ENCODE measurements at regions not wholly inside any gene's neighbourhood (a gene's known extent, or its start where the extent isn't known, plus 50 kb on each side); places are given as distances from the start of the nearest gene placed in this dataset.

DNA sequence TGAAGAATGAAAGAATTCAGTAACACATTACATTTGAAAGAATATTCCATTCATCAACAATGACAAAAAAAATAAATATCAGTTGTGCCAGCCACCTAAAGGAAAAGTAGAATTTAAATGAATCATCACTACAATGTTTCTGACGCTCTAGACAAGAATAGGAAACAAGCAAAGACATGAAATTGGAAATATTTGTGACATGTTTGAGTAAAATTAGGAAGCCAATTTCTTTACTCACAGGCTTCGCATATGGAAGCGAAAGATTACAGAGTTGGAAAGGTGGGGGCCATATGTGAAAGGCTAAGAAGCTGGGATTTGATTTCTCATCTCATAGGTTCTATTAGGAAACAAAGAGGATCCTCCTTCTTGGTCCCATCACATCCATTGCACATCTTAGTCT lies 279.0 kb downstream of the IPO8 start:
- CTCF ChIA-PET = no interaction called here
- POLR2A ChIA-PET (ENCODE audit: unreplicated experiment) = no interaction called here
- ATAC-seq (ENCODE audit: low read depth) = no peak

More for the DNA sequence above, 279.0 kb downstream of the IPO8 start:
- in situ Hi-C loops (cut with MboI; ENCODE audit: low sequenced_read_pairs) = no loop called here
- Histone ChIP-seq H3K9me1 (ENCODE audit: insufficient read depth, low read length) (no peaks in the 10 kb centered on the region), H3K23ac (ENCODE audit: low read depth, low read length) (no peak overlapping the region), H3K4me2 (ENCODE audit: low read depth, low read length) (no peak overlapping the region), H3K27ac (ENCODE audit: insufficient read depth, low read length) (no peak overlapping the region), H3K79me1 (ENCODE audit: low read depth in 1 of 2, low read length in 2 of 2) (no peaks in the 10 kb centered on the region), H3K4me3 (ENCODE audit: insufficient read depth, low read depth, low read length) (no peak overlapping the region), H2BK20ac (ENCODE audit: low read depth, low read length) (no peak overlapping the region), H3K56ac (ENCODE audit: extremely low read depth, insufficient read depth, low read length) (no peak overlapping the region), H4K20me1 (ENCODE audit: insufficient read depth, low read length) (no peaks in the 10 kb centered on the region), H4K5ac (ENCODE audit: low read depth, low read length) (no peak overlapping the region), H3K18ac (ENCODE audit: low read depth, low read length) (no peak overlapping the region), H2AK9ac (replicated peaks; ENCODE audit: low read depth, low read length, poor library complexity) (no peak overlapping the region), H2AK5ac (ENCODE audit: low read depth, low read length) (no peak overlapping the region), H4K91ac (ENCODE audit: insufficient read depth, low read depth, low read length) (no peak overlapping the region), H3K9me3 (ENCODE audit: control insufficient read depth, insufficient read depth, low read length) (no peaks in the 10 kb centered on the region), H2BK5ac (ENCODE audit: low read depth, low read length, poor library complexity, severe bottlenecking) (no peak overlapping the region), H3K4me1 (ENCODE audit: control insufficient read depth, insufficient read depth, low read length) (no peaks in the 10 kb centered on the region), H3K4ac (ENCODE audit: low read depth, low read length) (no peak overlapping the region), H3K27me3 (ENCODE audit: control insufficient read depth, insufficient read depth, low read length) (no peaks in the 10 kb centered on the region), H2BK15ac (ENCODE audit: low read depth, low read length) (no peak overlapping the region), H3K14ac (replicated peaks; ENCODE audit: low read depth, low read length) (no peak overlapping the region), H3K9ac (ENCODE audit: low read depth, low read length) (no peak overlapping the region), H2AFZ (replicated peaks; ENCODE audit: low read length, poor library complexity) (no peak overlapping the region), H4K8ac (ENCODE audit: low read depth in 2 of 2, low read length in 2 of 2) (no peak overlapping the region), H2BK120ac (ENCODE audit: low read depth, low read length) (no peak overlapping the region), H3K36me3 (ENCODE audit: control insufficient read depth, insufficient read depth, low read length) (no peaks in the 10 kb centered on the region)
- no TSS peak for BruUV-seq (replicated peaks)
- TF ChIP-seq USF2 (IDR thresholded peaks at IDR 0.05; ENCODE audit: low read depth, low read length) (no peak), RFX5 (IDR thresholded peaks at IDR 0.05; ENCODE audit: low read depth, low read length) (no peak), MAZ (IDR thresholded peaks at IDR 0.05; ENCODE audit: borderline replicate concordance, low read depth, low read length) (no peak), CHD1 (IDR thresholded peaks at IDR 0.05; ENCODE audit: low read depth, low read length) (no peak), SMC3 (IDR thresholded peaks at IDR 0.05; ENCODE audit: low read depth, low read length) (no peak), MXI1 (IDR thresholded peaks at IDR 0.05; ENCODE audit: borderline replicate concordance, low read depth, low read length) (no peak), RCOR1 (IDR thresholded peaks at IDR 0.05; ENCODE audit: insufficient replicate concordance, low read length) (no peak)
- TF ChIP-seq, protein P1, sequence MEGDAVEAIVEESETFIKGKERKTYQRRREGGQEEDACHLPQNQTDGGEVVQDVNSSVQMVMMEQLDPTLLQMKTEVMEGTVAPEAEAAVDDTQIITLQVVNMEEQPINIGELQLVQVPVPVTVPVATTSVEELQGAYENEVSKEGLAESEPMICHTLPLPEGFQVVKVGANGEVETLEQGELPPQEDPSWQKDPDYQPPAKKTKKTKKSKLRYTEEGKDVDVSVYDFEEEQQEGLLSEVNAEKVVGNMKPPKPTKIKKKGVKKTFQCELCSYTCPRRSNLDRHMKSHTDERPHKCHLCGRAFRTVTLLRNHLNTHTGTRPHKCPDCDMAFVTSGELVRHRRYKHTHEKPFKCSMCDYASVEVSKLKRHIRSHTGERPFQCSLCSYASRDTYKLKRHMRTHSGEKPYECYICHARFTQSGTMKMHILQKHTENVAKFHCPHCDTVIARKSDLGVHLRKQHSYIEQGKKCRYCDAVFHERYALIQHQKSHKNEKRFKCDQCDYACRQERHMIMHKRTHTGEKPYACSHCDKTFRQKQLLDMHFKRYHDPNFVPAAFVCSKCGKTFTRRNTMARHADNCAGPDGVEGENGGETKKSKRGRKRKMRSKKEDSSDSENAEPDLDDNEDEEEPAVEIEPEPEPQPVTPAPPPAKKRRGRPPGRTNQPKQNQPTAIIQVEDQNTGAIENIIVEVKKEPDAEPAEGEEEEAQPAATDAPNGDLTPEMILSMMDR (conservative IDR thresholded peaks at IDR 0.05; ENCODE audit: low read depth, low read length) = no peak
- dilution Hi-C loops (cut with HindIII; ENCODE audit: low sequenced_read_pairs, unreplicated experiment) = no loop called here
- no peak for DNase-seq
- no CpG with 5 or more reads among the region's 3 CpGs for WGBS, 2 experiments (ENCODE audit: extremely low coverage in 2 of 2, insufficient read length in 1 of 2)
- intact Hi-C loops (cut with micrococcal nuclease) = no loop called here
